Endothelial cell of umbilical vein (primary cell): ENCODE measurements at regions not wholly inside any gene's neighbourhood (a gene's known extent, or its start where the extent isn't known, plus 50 kb on each side); places are given as distances from the start of the nearest gene placed in this dataset.

Experiments used
- CTCF ChIP-seq, 2 donors: IDR thresholded peaks; 1 replicate in 1 of 2; 2 replicates in 1 of 2; pipeline ENCODE4 v1.5.1; 2011; ENCODE audit warnings: low read length in 2 of 2, mild to moderate bottlenecking in 2 of 2, moderate library complexity in 2 of 2, control low read depth in 1 of 2, inconsistent platforms in 1 of 2, low read depth in 1 of 2; ENCODE audit not compliant: insufficient read depth in 1 of 2; ENCODE audit errors: extremely low read depth in 1 of 2
- EZH2 ChIP-seq: IDR thresholded peaks from 2 replicates; pipeline ENCODE4 v1.6.1; 2012; ENCODE audit warnings: borderline replicate concordance, low read depth, mild to moderate bottlenecking, moderate library complexity, low read length, inconsistent platforms; ENCODE audit not compliant: severe bottlenecking
- GATA2 ChIP-seq: IDR thresholded peaks from 2 replicates; pipeline ENCODE4 v1.7.0; 2011; ENCODE audit warnings: low read depth, mild to moderate bottlenecking, moderate library complexity, mixed read lengths, low read length; ENCODE audit not compliant: insufficient read length, insufficient read depth
- JUN ChIP-seq: IDR thresholded peaks from 2 replicates; pipeline ENCODE4 v1.6.1; 2011; ENCODE audit warnings: borderline replicate concordance, low read depth; ENCODE audit not compliant: insufficient read length, insufficient read depth
- MYC ChIP-seq: IDR thresholded peaks from one replicate; pipeline ENCODE4 v1.6.1; 2011; ENCODE audit warnings: mild to moderate bottlenecking, low read depth, low read length
- POLR2A ChIP-seq: IDR thresholded peaks from 2 replicates; pipeline ENCODE4 v1.6.1; 2012; ENCODE audit warnings: low read depth, mild to moderate bottlenecking, control low read depth, low read length
- POLR2AphosphoS5 ChIP-seq: IDR thresholded peaks from 2 replicates; pipeline ENCODE4 v1.6.1; 2012; ENCODE audit warnings: low read depth, mild to moderate bottlenecking, control low read depth, low read length, moderate library complexity; ENCODE audit not compliant: insufficient read depth
- TF ChIP-seq, protein P1 (sequence below): IDR thresholded peaks from 2 replicates; pipeline ENCODE4 v1.6.1; 2011; ENCODE audit not compliant: insufficient read depth, insufficient read length

DNA sequence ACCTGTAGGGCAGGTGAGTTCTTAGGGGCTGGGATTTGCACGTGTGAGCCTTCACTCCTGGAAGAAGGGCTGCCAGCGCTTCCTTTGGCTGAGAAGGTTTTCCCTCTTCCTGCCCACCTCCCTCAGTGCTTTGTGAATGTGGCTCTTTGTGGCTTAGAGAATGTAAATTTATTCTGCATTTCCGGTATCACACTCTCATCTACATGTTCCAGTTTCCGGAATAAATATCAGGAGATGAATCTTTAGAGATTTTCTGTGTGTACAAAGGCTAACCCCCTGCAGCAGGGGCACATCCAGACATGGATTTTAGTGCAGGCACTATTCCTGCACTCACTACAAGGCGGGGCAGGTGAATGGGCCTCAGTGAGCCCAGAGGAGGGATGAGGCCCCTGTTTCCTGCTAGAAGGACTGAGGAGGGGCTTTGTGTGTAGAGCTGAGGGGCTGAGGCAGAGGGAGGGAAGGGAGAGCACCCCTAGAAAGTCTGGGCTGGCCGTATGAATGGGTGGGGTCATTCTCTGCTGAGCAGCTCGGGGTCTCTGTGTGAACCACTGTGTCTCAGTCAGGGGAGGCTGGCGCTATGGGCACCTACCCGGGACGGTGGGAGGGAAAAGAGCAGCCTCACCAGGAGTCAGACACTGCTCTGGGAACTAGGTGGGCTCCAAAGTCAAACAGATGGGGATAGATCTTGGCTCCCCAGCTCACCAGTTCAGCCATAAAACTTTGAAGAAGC is 207.5 kb downstream of the MATN1 start:
- TF ChIP-seq CTCF (IDR thresholded peaks at IDR 0.05; ENCODE audit: extremely low read depth in 1 of 2, insufficient read depth in 1 of 2, low read depth in 1 of 2, low read length in 2 of 2), result no peak
- no peak for TF ChIP-seq EZH2
- TF ChIP-seq POLR2AphosphoS5, result no peak
- TF ChIP-seq, protein P1, sequence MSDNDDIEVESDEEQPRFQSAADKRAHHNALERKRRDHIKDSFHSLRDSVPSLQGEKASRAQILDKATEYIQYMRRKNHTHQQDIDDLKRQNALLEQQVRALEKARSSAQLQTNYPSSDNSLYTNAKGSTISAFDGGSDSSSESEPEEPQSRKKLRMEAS, result no peak
- no peak for TF ChIP-seq POLR2A
- no peak for TF ChIP-seq MYC
- TF ChIP-seq GATA2, result no peak
- no peak for TF ChIP-seq JUN
